Posterior cingulate gyrus (tissue), 11 donors: ENCODE measurements at regions not wholly inside any gene's neighbourhood (a gene's known extent, or its start where the extent isn't known, plus 50 kb on each side); places are given as distances from the start of the nearest gene placed in this dataset.
"Not testable (repeated sequence)": the region's sequence is repeated elsewhere in the genome, so short reads cannot be mapped to it uniquely, and the experiment has no call there.

Experiments
- DNase-seq, 10 donors: peaks; one replicate each; pipeline versions ENCODE4 v3.0.0 to v3.0.0-alpha.2; 2020 to 2021; ENCODE audit warnings: mixed read lengths in 3 of 10
- intact Hi-C: fragments of 100-400 bp; cut with DNase I; formaldehyde crosslinking; loops from one replicate; pipeline ENCODE4 v1.15.1; 2023

DNA sequence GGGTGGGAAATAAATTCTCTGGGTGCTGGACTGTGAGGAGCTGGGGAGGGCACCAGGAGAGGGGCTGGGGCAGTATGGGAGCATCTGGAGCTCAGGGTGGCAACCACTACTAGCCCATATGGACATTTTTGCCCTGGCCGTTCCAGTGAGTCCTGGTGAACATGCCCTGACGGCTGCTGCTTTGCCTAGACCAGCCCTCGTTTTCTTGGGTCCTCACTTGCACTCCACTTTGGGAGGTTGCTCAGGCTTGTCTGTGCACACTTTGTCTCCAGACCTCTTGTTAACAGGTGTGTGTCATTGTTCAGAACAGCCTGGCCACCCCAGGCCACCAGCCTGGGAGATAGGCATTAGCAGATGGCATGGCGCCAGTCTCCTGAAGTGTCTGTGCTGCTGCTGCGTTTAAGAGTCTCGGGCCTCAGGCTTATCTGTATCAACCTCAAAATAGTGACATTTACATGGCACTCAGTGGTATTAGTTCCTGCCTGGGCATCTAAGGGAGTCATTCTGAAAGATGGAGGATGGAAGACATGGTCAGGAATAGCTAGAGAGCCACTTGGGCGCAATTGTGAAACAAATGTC, 190.5 kb downstream of the PTPRU start:
- intact Hi-C loops = no loop called here
- peak in 1 of 10 donors; percentile 39 for DNase-seq

DNA sequence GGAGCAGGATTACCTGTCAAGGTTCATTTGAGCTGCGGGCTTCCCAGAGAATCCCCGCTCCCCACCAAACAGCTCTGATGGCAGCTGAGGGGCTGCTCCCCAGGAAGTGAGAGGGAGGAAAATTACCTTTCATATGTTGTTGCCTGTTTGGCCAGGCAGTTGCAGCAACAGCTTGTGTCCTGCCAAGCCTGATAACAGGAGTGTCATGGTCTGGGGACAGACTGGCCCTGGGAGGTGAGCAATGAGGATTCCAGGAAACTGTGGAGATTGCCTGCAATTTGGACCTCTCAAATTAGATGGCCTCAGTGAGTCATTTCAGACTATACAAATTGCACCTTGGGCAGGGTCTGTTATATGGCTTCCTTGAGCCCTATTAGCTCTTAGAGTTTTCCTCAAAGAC, 189.3 kb downstream of the PTPRU start:
- DNase-seq = no peak
- intact Hi-C loops = no loop called here

DNA sequence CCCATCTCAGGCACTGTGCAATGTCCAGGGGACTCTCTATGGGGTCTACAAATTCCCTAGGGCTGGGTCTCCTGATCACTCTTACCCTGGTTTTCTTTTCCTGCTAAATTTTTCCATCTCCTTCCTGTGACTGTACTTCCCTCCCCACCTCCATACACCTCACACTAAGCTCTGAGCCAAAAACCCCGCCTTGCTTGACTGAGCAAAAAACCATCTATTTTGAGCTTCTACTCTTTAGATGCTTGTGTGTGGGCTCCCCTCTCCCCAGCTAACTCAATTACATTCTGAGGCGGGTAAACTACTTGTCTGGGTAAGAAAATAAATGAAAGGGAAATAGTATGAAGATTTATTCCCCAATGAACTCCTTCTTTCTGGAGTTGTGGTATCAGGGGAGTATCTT, 187.9 kb downstream of the PTPRU start:
- intact Hi-C loops = no loop called here
- DNase-seq = peak in 1 of 10 donors; percentile 46

GRCh38 chr1:29420202-29420601, 183.9 kb downstream of the PTPRU start:
- intact Hi-C loops = no loop called here
- no peak for DNase-seq

DNA sequence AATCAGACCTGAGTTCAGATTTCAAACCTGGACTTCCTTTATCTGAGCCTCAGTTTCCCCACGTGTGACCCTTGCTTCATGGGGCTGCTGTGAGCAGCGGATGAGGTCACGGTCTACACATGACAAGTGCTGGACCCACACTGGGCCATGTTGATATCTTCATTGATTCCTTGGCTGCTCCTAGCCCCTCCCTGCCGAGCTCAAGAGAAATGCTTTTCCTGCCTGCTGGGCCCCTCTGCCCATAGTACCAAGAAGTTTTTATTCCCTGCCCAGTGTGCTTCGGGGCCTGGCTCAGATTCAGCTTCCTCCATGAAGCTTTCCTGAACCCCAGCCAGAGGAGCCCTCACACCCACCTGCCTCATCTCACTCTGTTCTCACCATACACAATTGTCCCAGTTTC, 181.6 kb downstream of the PTPRU start:
- intact Hi-C loops = no loop called here
- DNase-seq = no peak

DNA sequence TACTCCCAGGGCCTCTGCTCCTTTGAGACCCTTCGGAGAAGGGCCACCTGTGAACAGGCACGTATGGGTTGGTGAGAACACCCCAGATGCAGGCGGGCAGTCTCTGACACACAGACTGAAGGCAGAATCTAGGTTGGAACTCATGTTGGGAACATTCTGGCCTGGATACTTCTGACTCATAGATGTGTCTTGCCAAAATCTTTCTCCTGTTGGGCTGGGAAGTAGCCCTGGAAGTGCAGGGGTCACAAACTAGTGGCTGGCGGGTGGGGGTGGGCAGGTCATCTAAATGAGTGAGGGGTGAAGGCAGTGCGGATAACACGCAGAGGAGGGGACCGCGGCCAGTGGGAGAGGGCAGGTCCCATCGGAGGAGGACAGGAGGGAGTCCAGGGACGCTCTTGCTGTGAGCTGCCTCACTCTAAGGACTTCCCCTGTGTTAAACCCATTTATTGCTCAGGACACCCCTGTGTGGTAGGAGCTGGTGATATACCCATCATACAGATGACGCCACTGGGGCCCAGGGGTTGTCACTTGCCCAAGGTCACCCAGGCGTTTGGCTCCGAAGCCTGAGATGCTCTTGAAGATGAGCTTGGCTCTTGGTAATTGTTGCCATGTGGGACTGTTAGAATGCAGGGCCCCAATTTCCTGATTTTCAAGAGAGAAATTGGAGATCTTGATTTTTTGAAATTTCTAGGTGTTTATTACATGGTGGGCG, 181.0 kb downstream of the PTPRU start:
- DNase-seq = peak in 2 of 10 donors; percentile 18 to 35
- intact Hi-C loops = no loop called here

- intact Hi-C loops = no loop called here
- no peak for DNase-seq
These were observed 180.2 kb downstream of the PTPRU start for GRCh38 chr1:29416267-29417146.

DNA sequence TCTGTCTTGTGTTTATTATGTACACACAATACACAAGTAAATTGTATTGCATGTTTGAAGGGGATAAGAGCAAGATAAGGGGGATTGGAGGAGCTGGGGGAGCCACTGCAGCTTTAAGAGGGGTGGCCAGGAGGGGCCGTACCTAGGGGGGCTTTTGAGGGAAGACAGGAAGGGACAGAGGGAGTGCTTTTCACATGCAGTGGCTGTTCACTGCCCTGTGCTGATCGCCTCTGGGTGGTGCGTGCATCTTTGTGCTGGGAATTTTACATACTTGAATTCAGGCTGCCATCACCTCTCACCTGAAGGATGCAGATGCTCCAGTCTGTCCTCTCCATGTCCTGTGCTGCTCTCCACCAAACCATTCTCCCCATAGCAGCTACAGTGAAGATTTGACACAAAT, 179.5 kb downstream of the PTPRU start:
- no peak for DNase-seq
- intact Hi-C loops = no loop called here

DNA sequence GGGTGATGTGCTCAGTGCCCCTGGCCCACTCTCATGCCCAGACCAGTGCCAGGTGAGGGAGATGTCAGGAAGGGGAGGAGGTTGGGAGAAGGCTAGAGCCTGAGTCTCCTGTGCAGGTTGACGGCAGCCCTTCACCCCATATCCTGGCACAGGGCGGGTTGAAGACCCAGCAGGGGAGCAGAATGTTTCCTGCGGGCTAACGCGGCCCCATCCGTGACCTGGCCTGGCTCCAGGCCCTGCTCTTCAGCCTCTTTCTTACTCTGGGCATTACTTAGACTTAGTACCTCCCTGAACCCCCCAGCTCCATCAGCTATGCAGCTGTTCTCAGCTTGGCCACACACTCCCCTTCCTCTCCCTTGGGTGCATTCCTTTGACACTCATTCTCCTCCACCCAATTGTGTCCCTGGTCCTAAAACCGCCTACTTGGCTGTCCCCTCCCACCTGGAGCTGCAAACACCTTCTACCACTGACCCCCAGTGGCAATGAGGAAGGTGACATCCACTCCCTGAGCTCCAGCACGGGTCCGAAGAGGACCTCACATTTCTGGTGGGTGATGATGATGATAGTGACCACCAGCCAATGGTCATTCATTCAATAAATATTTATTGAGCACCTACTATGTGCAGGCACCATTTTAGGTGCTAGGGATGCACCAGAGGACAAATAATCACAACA, 179.0 kb downstream of the PTPRU start:
- peak in 1 of 10 donors; percentile 57 for DNase-seq
- intact Hi-C loops = no loop called here

GRCh38 chr1:29414086-29414485, 177.8 kb downstream of the PTPRU start:
- intact Hi-C loops = no loop called here

DNA sequence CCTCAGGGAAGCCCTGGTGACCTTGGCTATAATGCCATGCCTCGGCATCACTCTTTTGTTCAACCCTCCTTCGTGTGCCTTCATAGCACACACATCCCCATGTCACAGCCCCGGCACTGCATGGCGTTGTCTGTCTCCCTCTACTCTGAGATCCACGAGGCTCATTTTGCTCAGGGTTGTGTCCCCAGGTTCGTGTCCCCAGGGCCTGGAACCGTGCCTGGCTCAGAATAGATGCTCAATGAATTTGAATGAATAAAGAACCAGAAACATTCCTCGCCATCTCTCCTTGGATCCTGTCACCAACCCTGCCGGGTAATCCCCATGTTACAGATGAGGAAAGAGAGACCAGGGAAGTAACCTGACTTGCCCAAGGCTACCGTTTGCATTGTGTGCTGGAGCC, 177.3 kb downstream of the PTPRU start:
- intact Hi-C loops = no loop called here
- DNase-seq = no peak

More at GRCh38 chr1:29414086-29414485, 177.8 kb downstream of the PTPRU start:
- no peak for DNase-seq

- DNase-seq = peak in 1 of 10 donors; percentile 56
- intact Hi-C loops = no loop called here
These were observed 176.3 kb downstream of the PTPRU start for GRCh38 chr1:29412591-29412990.

DNA sequence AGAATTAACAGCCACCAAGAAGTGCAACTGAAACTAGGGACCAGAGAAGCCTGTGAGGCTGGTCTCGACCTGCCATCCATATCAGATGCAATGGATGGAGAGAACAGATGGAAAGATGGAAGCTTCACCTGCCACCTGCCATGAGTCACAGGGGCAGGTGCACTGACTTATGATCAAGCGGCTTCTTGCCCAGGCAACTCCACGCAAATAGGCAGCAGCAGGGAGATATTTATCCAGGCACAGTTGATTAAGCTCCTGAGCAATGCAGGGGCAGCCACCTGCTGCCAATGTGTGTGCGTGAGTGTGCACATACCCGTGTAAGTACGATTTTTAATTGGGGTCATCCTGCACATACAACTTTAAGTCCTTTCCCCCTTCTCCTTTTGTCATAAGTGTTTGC, 174.2 kb downstream of the PTPRU start:
- DNase-seq = no peak
- intact Hi-C loops = no loop called here

GRCh38 chr1:29409616-29410015, 173.3 kb downstream of the PTPRU start:
- intact Hi-C loops = no loop called here

DNA sequence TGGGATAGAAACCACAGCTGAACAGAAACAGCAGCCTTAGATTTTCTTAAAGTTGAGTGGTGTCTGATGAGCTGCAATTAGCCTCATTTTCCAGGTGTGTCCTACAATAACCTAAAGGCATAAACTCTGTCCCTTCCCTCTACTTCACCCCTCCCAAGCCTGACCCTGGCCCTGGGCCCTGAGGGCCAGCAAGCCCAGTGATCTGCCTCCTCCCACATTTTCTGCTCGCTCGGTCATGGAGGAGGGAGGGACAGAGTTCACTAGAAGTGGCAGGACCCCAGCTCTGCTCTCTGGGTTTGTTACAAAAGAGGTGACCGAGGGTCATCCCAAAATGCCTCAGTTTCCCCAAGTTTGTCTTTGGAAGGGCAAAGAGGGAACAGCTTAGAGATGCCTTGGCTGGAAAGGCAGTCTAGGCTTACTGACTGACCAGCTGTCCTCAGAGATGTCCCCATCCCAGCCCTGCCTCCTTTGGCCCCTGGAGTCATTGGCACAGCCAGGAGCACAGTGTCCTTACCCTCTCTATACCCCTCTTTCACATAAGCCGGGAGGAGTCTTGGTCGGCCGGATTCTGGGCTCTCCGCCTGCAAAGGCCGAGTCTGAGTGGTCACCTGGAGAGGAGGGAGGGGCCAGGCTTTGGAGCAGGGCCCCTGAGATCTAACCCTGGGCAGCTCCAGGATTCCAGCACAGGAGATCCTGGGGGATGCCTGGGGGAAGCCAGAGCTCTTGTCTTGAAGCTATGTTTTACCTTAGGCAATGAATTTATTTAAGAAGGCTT, 172.7 kb downstream of the PTPRU start:
- intact Hi-C loops = no loop called here

More at GRCh38 chr1:29409616-29410015, 173.3 kb downstream of the PTPRU start:
- no peak for DNase-seq

DNA sequence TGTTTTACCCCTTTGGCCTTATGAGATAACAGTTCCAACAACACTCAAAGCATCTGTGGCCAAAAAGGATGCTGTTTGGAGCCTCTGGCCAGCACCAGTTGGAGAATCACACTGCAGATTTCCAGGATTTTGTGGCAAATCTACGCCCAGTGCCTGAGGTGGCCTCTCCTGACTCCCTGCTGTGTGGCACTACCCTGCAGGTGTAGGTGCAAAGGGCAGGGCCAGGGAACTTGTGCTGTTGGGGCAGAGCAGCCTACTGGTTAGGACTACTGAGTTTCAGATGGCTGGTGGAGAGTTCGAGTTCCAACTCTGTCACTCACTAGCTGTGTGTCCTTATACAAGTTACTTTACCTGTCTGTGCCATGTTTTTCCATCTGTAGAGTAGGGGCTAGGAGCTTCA, 170.5 kb downstream of the PTPRU start:
- no peak for DNase-seq
- intact Hi-C loops = no loop called here

More for the DNA sequence above, 172.7 kb downstream of the PTPRU start:
- DNase-seq = no peak

- intact Hi-C loops, DNase-seq: not testable (repeated sequence)
These were observed 163.9 kb downstream of the PTPRU start for GRCh38 chr1:29400203-29400602.

DNA sequence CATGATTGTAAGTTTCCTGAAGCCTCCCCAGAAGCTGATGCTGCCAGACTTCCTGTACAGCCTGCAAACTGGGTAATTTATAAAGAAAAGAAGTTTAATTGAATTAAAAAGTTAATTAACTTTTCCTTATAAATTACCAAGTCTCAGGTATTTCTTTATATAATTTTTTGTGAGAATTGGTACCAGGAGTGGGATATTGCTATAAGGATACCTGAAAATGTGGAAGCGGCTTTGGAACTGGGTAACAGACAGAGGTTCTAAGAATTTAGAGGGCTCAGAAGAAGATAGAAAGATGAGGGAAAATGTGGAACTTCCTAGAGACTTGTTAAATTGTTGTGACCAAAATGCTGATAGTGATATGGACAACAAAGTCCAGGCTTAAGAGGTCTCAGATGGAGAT, 163.1 kb downstream of the PTPRU start:
- no peak for DNase-seq
- intact Hi-C loops = no loop called here

DNA sequence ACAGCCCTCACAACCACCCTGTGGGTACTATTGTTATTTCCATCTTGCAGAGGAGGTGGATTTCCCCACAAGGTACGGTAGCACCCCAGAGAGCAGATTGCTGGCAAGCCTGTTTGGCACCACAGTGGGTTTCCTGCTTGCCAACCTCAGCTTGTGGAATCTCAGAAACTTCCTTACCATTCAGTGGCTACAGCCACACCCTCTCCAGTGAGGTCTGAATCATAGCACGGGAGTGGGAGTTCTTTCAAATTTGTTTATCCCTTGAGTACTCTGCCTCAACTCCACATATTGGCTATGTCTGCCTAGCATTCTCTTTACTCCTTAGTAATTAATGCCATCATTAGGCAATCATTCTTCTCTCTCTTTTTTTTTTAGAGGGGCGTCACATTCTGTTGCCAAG, 162.1 kb downstream of the PTPRU start:
- intact Hi-C loops = no loop called here
- DNase-seq = peak in 1 of 10 donors; percentile 57

GRCh38 chr1:29397981-29398380, 161.7 kb downstream of the PTPRU start:
- DNase-seq = peak in 1 of 10 donors; percentile 19
- intact Hi-C loops = no loop called here
